Bronchial epithelial cell (primary cell): ENCODE measurements at regions not wholly inside any gene's neighbourhood (a gene's known extent, or its start where the extent isn't known, plus 50 kb on each side); places are given as distances from the start of the nearest gene placed in this dataset.
A peak's percentile ranks its signal among the peaks of the same experiment; 100 is the strongest.

Experiments used
- DNase-seq: peaks from one replicate; pipeline ENCODE4 v3.0.0-alpha.2; 2010; ENCODE audit warnings: low read depth
- FAIRE-seq: peaks from 2 replicates; lab custom pipeline; 2011; peaks lifted over from hg19 to GRCh38; lab: Jason Lieb, UNC
- H3K27me3 ChIP-seq: 2 replicates; pipeline ENCODE4 v1.5.1; 2011; ENCODE audit warnings: low read length; ENCODE audit not compliant: control insufficient read depth, insufficient read depth
- H3K36me3 ChIP-seq: 2 replicates; pipeline ENCODE4 v1.5.1; 2011; ENCODE audit warnings: low read length; ENCODE audit not compliant: control insufficient read depth, insufficient read depth
- H3K4me3 ChIP-seq: 2 replicates; pipeline ENCODE4 v1.5.1; 2011; ENCODE audit warnings: mild to moderate bottlenecking, low read depth, low read length, control low read depth
- CTCF ChIP-seq: IDR thresholded peaks from 2 replicates; pipeline ENCODE4 v1.5.1; 2011; ENCODE audit warnings: mild to moderate bottlenecking, moderate library complexity, low read length, control low read depth, inconsistent platforms; ENCODE audit not compliant: insufficient read depth, severe bottlenecking

- H3K27me3 ChIP-seq: no peaks in the 10 kb centered on the region
- FAIRE-seq: peak; percentile 89
Measured at GRCh38 chr9:32837551-32838058, 54.3 kb downstream of the TMEM215 start.

GRCh38 chr9:32839013-32839885, 55.9 kb downstream of the TMEM215 start:
- TF ChIP-seq CTCF: no peak
- DNase-seq: no peak
- peak; percentile 68 for FAIRE-seq
- no peaks in the 10 kb centered on the region for H3K36me3 ChIP-seq
- H3K27me3 ChIP-seq: peaks cover 1% of the 10 kb centered on the region
- no peak overlapping the region for H3K4me3 ChIP-seq

More at GRCh38 chr9:32837551-32838058, 54.3 kb downstream of the TMEM215 start:
- no peak for DNase-seq
- Histone ChIP-seq H3K4me3 (no peak overlapping the region), H3K36me3 (no peaks in the 10 kb centered on the region)
- no peak for TF ChIP-seq CTCF

GRCh38 chr9:32841314-32841713, 58.0 kb downstream of the TMEM215 start:
- Histone ChIP-seq H3K27me3 (peaks cover 1% of the 10 kb centered on the region), H3K4me3 (no peak overlapping the region), H3K36me3 (no peaks in the 10 kb centered on the region)
- no peak for TF ChIP-seq CTCF
- FAIRE-seq (no peak), DNase-seq (peak; percentile 3)

GRCh38 chr9:32843295-32843694, 60.0 kb downstream of the TMEM215 start:
- FAIRE-seq: no peak
- no peak for DNase-seq
- no peak for TF ChIP-seq CTCF
- peaks cover 1% of the 10 kb centered on the region for H3K27me3 ChIP-seq
- no peaks in the 10 kb centered on the region for H3K36me3 ChIP-seq
- no peak overlapping the region for H3K4me3 ChIP-seq

GRCh38 chr9:32844259-32844658, 60.9 kb downstream of the TMEM215 start:
- TF ChIP-seq CTCF: no peak
- DNase-seq (no peak), FAIRE-seq (no peak)
- H3K36me3 ChIP-seq: no peaks in the 10 kb centered on the region
- H3K4me3 ChIP-seq: no peak overlapping the region
- peaks cover 1% of the 10 kb centered on the region for H3K27me3 ChIP-seq

- Histone ChIP-seq H3K27me3 (no peaks in the 10 kb centered on the region), H3K36me3 (no peaks in the 10 kb centered on the region), H3K4me3 (no peak overlapping the region)
- DNase-seq: no peak
- TF ChIP-seq CTCF: no peak
- no peak for FAIRE-seq
Measured at GRCh38 chr9:32854271-32854670, 70.9 kb downstream of the TMEM215 start.
